IMR-90 (cell line): ENCODE measurements at regions not wholly inside any gene's neighbourhood (a gene's known extent, or its start where the extent isn't known, plus 50 kb on each side); places are given as distances from the start of the nearest gene placed in this dataset.
"Not testable (repeated sequence)": the region's sequence is repeated elsewhere in the genome, so short reads cannot be mapped to it uniquely, and the experiment has no call there.

ENCODE experiments used
- ATAC-seq: fragments of 200-7000 bp; cut with Tn5 transposase; 2 replicates; pipeline ENCODE4 v1.9.1; 2020; ENCODE audit warnings: low read depth, mild to moderate bottlenecking, moderate library complexity
- BruUV-seq: library from RNA; stranded (reverse); fragments of 400-500 nt; replicated peaks from 2 replicates; lab custom pipeline; 2021; lab: Mats Ljungman, UMichigan
- CTCF ChIA-PET: fragments of 300-600 bp; formaldehyde crosslinking; extraction: SDS; loops from one replicate; lab custom pipeline; 2021; ENCODE audit warnings: antibody characterized with exemption; lab: Yijun Ruan, JAX
- POLR2A ChIA-PET: fragments of 300-600 bp; sonication (Branson Sonifier 250); formaldehyde crosslinking; loops from one replicate; lab custom pipeline; 2022; ENCODE audit warnings: antibody characterized with exemption; ENCODE audit not compliant: unreplicated experiment; lab: Charles Lee
- DNase-seq: peaks from one replicate; pipeline ENCODE4 v3.0.0; 2013
- H2AFZ ChIP-seq: replicated peaks from 2 replicates; pipeline ENCODE3; 2013; ENCODE audit warnings: low read length, mild to moderate bottlenecking; ENCODE audit not compliant: poor library complexity
- H2AK5ac ChIP-seq: 2 replicates; pipeline ENCODE4 v1.6.1; 2013; ENCODE audit warnings: low read depth, low read length, inconsistent platforms
- H2AK9ac ChIP-seq: replicated peaks from 2 replicates; pipeline ENCODE3; 2013; ENCODE audit warnings: mild to moderate bottlenecking, low read depth, low read length, moderate library complexity; ENCODE audit not compliant: poor library complexity
- H2BK120ac ChIP-seq: 2 replicates; pipeline ENCODE4 v1.6.1; 2013; ENCODE audit warnings: low read depth, low read length, inconsistent platforms
- H2BK15ac ChIP-seq: 3 replicates; pipeline ENCODE4 v1.6.1; 2013; ENCODE audit warnings: low read depth, low read length, inconsistent platforms
- H2BK20ac ChIP-seq: 2 replicates; pipeline ENCODE4 v1.6.1; 2013; ENCODE audit warnings: low read depth, mild to moderate bottlenecking, inconsistent platforms, low read length, moderate library complexity
- H2BK5ac ChIP-seq: 2 replicates; pipeline ENCODE4 v1.6.1; 2013; ENCODE audit warnings: mild to moderate bottlenecking, low read depth, low read length, inconsistent platforms; ENCODE audit not compliant: poor library complexity, severe bottlenecking
- H3K14ac ChIP-seq: replicated peaks from 2 replicates; pipeline ENCODE4 v1.6.1; 2013; ENCODE audit warnings: low read depth, low read length, inconsistent platforms
- H3K18ac ChIP-seq: 2 replicates; pipeline ENCODE4 v1.6.1; 2013; ENCODE audit warnings: low read depth, low read length, control low read depth
- H3K23ac ChIP-seq: 2 replicates; pipeline ENCODE4 v1.6.1; 2013; ENCODE audit warnings: low read depth, low read length, inconsistent platforms
- H3K27ac ChIP-seq: 2 replicates; pipeline ENCODE4 v1.5.1; 2013; ENCODE audit warnings: mild to moderate bottlenecking, control low read depth, low read length; ENCODE audit not compliant: insufficient read depth
- H3K27me3 ChIP-seq: 2 replicates; pipeline ENCODE4 v1.6.1; 2013; ENCODE audit warnings: low read length; ENCODE audit not compliant: control insufficient read depth, insufficient read depth
- H3K36me3 ChIP-seq: 2 replicates; pipeline ENCODE4 v1.6.1; 2013; ENCODE audit warnings: low read length, mixed read lengths; ENCODE audit not compliant: control insufficient read depth, insufficient read depth
- H3K4ac ChIP-seq: 2 replicates; pipeline ENCODE4 v1.6.1; 2013; ENCODE audit warnings: low read depth, low read length, inconsistent platforms
- H3K4me1 ChIP-seq: 2 replicates; pipeline ENCODE4 v1.6.1; 2013; ENCODE audit warnings: low read length, mixed read lengths; ENCODE audit not compliant: control insufficient read depth, insufficient read depth
- H3K4me2 ChIP-seq: 2 replicates; pipeline ENCODE4 v1.6.1; 2013; ENCODE audit warnings: low read depth, mild to moderate bottlenecking, control low read depth, low read length, moderate library complexity
- H3K4me3 ChIP-seq: 2 replicates; pipeline ENCODE4 v1.5.1; 2013; ENCODE audit warnings: low read depth, mild to moderate bottlenecking, control low read depth, low read length, moderate library complexity; ENCODE audit not compliant: insufficient read depth
- H3K56ac ChIP-seq: 2 replicates; pipeline ENCODE4 v1.6.1; 2013; ENCODE audit warnings: low read length, inconsistent platforms; ENCODE audit not compliant: insufficient read depth; ENCODE audit errors: extremely low read depth
- H3K79me1 ChIP-seq, 2 experiments: 2 replicates each; pipeline ENCODE4 v1.6.1; 2013; ENCODE audit warnings: low read length in 2 of 2, inconsistent platforms in 1 of 2, low read depth in 1 of 2
- H3K9ac ChIP-seq: 2 replicates; pipeline ENCODE4 v1.6.1; 2013; ENCODE audit warnings: low read depth, low read length, control low read depth
- H3K9me1 ChIP-seq: 2 replicates; pipeline ENCODE4 v1.6.1; 2013; ENCODE audit warnings: low read length, inconsistent platforms; ENCODE audit not compliant: insufficient read depth
- H3K9me3 ChIP-seq: 2 replicates; pipeline ENCODE4 v1.6.1; 2013; ENCODE audit warnings: low read length; ENCODE audit not compliant: control insufficient read depth, insufficient read depth
- H4K20me1 ChIP-seq: 2 replicates; pipeline ENCODE4 v1.6.1; 2013; ENCODE audit warnings: low read length, inconsistent platforms; ENCODE audit not compliant: insufficient read depth
- H4K5ac ChIP-seq: 2 replicates; pipeline ENCODE4 v1.6.1; 2013; ENCODE audit warnings: mild to moderate bottlenecking, low read depth, low read length, control low read depth
- H4K8ac ChIP-seq, 2 experiments: 2 replicates each; pipeline ENCODE4 v1.6.1; 2013; ENCODE audit warnings: low read depth in 2 of 2, low read length in 2 of 2, control low read depth in 1 of 2, inconsistent platforms in 1 of 2
- H4K91ac ChIP-seq: 2 replicates; pipeline ENCODE4 v1.6.1; 2013; ENCODE audit warnings: low read depth, low read length, inconsistent platforms; ENCODE audit not compliant: insufficient read depth
- BHLHE40 ChIP-seq: fragments of 150-350 bp; IDR thresholded peaks from 2 replicates; pipeline ENCODE4 v1.6.1; 2016; ENCODE audit warnings: mild to moderate bottlenecking, low read depth, low read length
- CHD1 ChIP-seq: IDR thresholded peaks from 2 replicates; pipeline ENCODE4 v1.6.1; 2012; ENCODE audit warnings: low read depth, low read length, improper control_type of control experiment
- ELK1 ChIP-seq: fragments of 150-350 bp; IDR thresholded peaks from 2 replicates; pipeline ENCODE4 v1.6.1; 2016; ENCODE audit warnings: low read depth, mild to moderate bottlenecking, low read length, moderate library complexity, borderline replicate concordance
- FOS ChIP-seq: fragments of 150-350 bp; IDR thresholded peaks from 2 replicates; pipeline ENCODE4 v1.6.1; 2016; ENCODE audit warnings: low read depth, low read length
- RFX5 ChIP-seq: IDR thresholded peaks from 2 replicates; pipeline ENCODE4 v1.8.0; 2012; ENCODE audit warnings: low read depth, mild to moderate bottlenecking, low read length, moderate library complexity
- USF2 ChIP-seq: fragments of 150-350 bp; IDR thresholded peaks from 2 replicates; pipeline ENCODE4 v1.6.1; 2017; ENCODE audit warnings: mild to moderate bottlenecking, antibody characterized with exemption, low read length, low read depth
- WGBS, 2 experiments: methylation state at CpG; one replicate each; pipeline versions ENCODE4 v1.1.5 to v1.1.7; 2013; ENCODE audit warnings: missing lambda C conversion rate in 2 of 2; ENCODE audit not compliant: insufficient read length in 1 of 2; ENCODE audit errors: extremely low coverage in 2 of 2; 5-methylcytosine and 5-hydroxymethylcytosine counted together
- dilution Hi-C: fragments of 300-500 bp; cut with HindIII; formaldehyde crosslinking; loops from one replicate; pipeline ENCODE4 v1.14.3; 2018; ENCODE audit warnings: low sequenced_read_pairs; ENCODE audit not compliant: unreplicated experiment
- in situ Hi-C: fragments of 300-500 bp; cut with MboI; formaldehyde crosslinking; loops from 3 replicates; pipeline ENCODE4 v1.14.3; 2019; ENCODE audit warnings: low sequenced_read_pairs, inconsistent platforms, mixed read lengths
- intact Hi-C: fragments of 100-400 bp; cut with micrococcal nuclease; formaldehyde crosslinking; loops from 2 replicates; pipeline ENCODE4 v1.10.0; 2022

GRCh38 chr14:106766145-106766544, 1239.8 kb downstream of the TMEM121 start:
- no peaks in the 10 kb centered on the region for H3K79me1 ChIP-seq
- in situ Hi-C loops, result no loop called here
- intact Hi-C loops, result no loop called here
- no peak overlapping the region for H3K4me2 ChIP-seq
- ATAC-seq, result no peak
- H3K4ac ChIP-seq, result no peak overlapping the region
- dilution Hi-C loops, result no loop called here
- H3K27ac ChIP-seq, result no peak overlapping the region
- H3K23ac ChIP-seq, result no peak overlapping the region
- no peaks in the 10 kb centered on the region for H3K36me3 ChIP-seq
- H3K56ac ChIP-seq, result no peak overlapping the region
- no peak overlapping the region for H2AK9ac ChIP-seq
- peaks cover 4% of the 10 kb centered on the region; the same call in 1 of the 2 replicates for H3K9me3 ChIP-seq
- no peak overlapping the region for H3K14ac ChIP-seq
- H3K9me1 ChIP-seq, result no peaks in the 10 kb centered on the region
- no peak overlapping the region for H2AK5ac ChIP-seq
- H2BK5ac ChIP-seq, result no peak overlapping the region
- no peak overlapping the region for H2AFZ ChIP-seq
- H3K4me1 ChIP-seq, result no peaks in the 10 kb centered on the region
- H3K4me3 ChIP-seq, result no peak overlapping the region
- no peak overlapping the region for H2BK120ac ChIP-seq
- no peak overlapping the region for H3K9ac ChIP-seq
- WGBS, 2 experiments, result no CpG with 5 or more reads among the region's 3 CpGs
- H3K27me3 ChIP-seq, result no peaks in the 10 kb centered on the region
- ChIA-PET POLR2A (no interaction called here), CTCF (no interaction called here)
- H2BK15ac ChIP-seq, result no peak overlapping the region
- no peaks in the 10 kb centered on the region for H4K20me1 ChIP-seq
- DNase-seq, result no peak
- no peak overlapping the region for H3K18ac ChIP-seq
- no peak overlapping the region for H4K5ac ChIP-seq
- no peak overlapping the region for H4K8ac ChIP-seq
- H2BK20ac ChIP-seq, result no peak overlapping the region
- H4K91ac ChIP-seq, result no peak overlapping the region
- TF ChIP-seq USF2 (no peak), BHLHE40 (no peak), CHD1 (no peak), RFX5 (no peak), ELK1 (no peak), FOS (no peak)
- BruUV-seq, result no TSS peak

GRCh38 chr14:106766551-106767277, 1240.3 kb downstream of the TMEM121 start:
- not testable (repeated sequence) for H3K18ac ChIP-seq

More at GRCh38 chr14:106766551-106767277, 1240.3 kb downstream of the TMEM121 start:
- H3K79me1 ChIP-seq, DNase-seq, H2AK9ac ChIP-seq, H4K20me1 ChIP-seq, BruUV-seq, POLR2A ChIA-PET, H3K9me1 ChIP-seq, H3K9me3 ChIP-seq, CTCF ChIA-PET, H2AK5ac ChIP-seq, H3K4me2 ChIP-seq, H4K91ac ChIP-seq, H2BK15ac ChIP-seq, H3K56ac ChIP-seq, H3K23ac ChIP-seq, intact Hi-C loops, ATAC-seq, H4K8ac ChIP-seq, H3K36me3 ChIP-seq, H3K9ac ChIP-seq, in situ Hi-C loops, H2BK120ac ChIP-seq, H2BK5ac ChIP-seq, H3K4ac ChIP-seq, H3K4me1 ChIP-seq, H3K27ac ChIP-seq, H3K14ac ChIP-seq, H3K4me3 ChIP-seq, H3K27me3 ChIP-seq, H2BK20ac ChIP-seq, dilution Hi-C loops, H2AFZ ChIP-seq, H4K5ac ChIP-seq: not testable (repeated sequence)
- WGBS, 2 experiments, result no CpG with 5 or more reads among the region's 5 CpGs
